Prostate gland (tissue), 2 donors: ENCODE measurements at regions not wholly inside any gene's neighbourhood (a gene's known extent, or its start where the extent isn't known, plus 50 kb on each side); places are given as distances from the start of the nearest gene placed in this dataset.

ENCODE experiments used
- POLR2A ChIP-seq: fragments of 450-650 bp; IDR thresholded peaks from one replicate; pipeline ENCODE4 v1.6.1; 2016; ENCODE audit warnings: antibody characterized with exemption, mild to moderate bottlenecking
- POLR2AphosphoS5 ChIP-seq: sonication (generic); formaldehyde crosslinking; IDR thresholded peaks from one replicate; pipeline ENCODE4 v1.6.1; 2017; ENCODE audit warnings: antibody characterized with exemption
- TF ChIP-seq, protein P1 (sequence below), 4 experiments: fragments of 200-600 bp in 2 of 4; fragments of 450-650 bp in 2 of 4; sonication (generic) in 2 of 4; IDR thresholded peaks; 1 replicate in 3 of 4; 2 replicates in 1 of 4; pipeline ENCODE4 v1.5.1; 2016 to 2019; ENCODE audit warnings: antibody characterized with exemption in 4 of 4, mild to moderate bottlenecking in 2 of 4, moderate library complexity in 2 of 4

DNA sequence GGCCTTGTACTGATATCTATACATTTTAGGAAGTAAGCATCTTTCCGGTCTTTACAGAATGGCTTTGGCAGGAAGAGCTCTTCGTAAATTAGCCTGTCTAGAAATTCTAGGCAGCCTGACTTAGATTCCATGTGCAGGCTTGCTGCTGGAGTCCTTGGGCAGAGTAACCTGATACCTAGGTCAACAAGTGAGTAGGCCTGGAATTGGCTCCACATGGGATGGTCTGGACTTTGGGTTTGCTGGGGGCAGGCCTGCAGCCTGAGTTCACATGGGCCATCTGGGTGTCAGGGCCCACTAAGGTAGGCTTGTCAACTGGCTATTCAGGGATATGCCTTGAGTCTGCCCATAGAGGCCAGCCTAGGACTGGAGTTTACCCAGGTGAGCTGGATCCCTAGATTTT is 59.6 kb upstream of the CYYR1 start:
- TF ChIP-seq, protein P1, sequence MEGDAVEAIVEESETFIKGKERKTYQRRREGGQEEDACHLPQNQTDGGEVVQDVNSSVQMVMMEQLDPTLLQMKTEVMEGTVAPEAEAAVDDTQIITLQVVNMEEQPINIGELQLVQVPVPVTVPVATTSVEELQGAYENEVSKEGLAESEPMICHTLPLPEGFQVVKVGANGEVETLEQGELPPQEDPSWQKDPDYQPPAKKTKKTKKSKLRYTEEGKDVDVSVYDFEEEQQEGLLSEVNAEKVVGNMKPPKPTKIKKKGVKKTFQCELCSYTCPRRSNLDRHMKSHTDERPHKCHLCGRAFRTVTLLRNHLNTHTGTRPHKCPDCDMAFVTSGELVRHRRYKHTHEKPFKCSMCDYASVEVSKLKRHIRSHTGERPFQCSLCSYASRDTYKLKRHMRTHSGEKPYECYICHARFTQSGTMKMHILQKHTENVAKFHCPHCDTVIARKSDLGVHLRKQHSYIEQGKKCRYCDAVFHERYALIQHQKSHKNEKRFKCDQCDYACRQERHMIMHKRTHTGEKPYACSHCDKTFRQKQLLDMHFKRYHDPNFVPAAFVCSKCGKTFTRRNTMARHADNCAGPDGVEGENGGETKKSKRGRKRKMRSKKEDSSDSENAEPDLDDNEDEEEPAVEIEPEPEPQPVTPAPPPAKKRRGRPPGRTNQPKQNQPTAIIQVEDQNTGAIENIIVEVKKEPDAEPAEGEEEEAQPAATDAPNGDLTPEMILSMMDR (IDR thresholded peaks at IDR 0.05) = no peak
- TF ChIP-seq POLR2A (no peak), POLR2AphosphoS5 (no peak)
